NAMALWA (cell line): ENCODE measurements at regions not wholly inside any gene's neighbourhood (a gene's known extent, or its start where the extent isn't known, plus 50 kb on each side); places are given as distances from the start of the nearest gene placed in this dataset.

Experiments
- DNase-seq: peaks from one replicate; pipeline ENCODE4 v3.0.0-alpha.2; 2015; ENCODE audit warnings: low spot score

GRCh38 chr6:163802267-163802666 is 387.7 kb downstream of the QKI start:
- DNase-seq, result no peak

- no peak for DNase-seq
Observed at GRCh38 chr6:163797296-163797845, 382.9 kb downstream of the QKI start.

- no peak for DNase-seq
Observed at GRCh38 chr6:163793011-163793983, 378.8 kb downstream of the QKI start.

- no peak for DNase-seq
Observed at GRCh38 chr6:163790266-163790840, 375.8 kb downstream of the QKI start.

GRCh38 chr6:163789199-163789810 is 374.8 kb downstream of the QKI start:
- no peak for DNase-seq

GRCh38 chr6:163786995-163787671 is 372.6 kb downstream of the QKI start:
- no peak for DNase-seq

- no peak for DNase-seq
Observed at GRCh38 chr6:163782436-163783003, 368.0 kb downstream of the QKI start.

GRCh38 chr6:163780994-163781393 is 366.5 kb downstream of the QKI start:
- no peak for DNase-seq

GRCh38 chr6:163779727-163780284 is 365.3 kb downstream of the QKI start:
- no peak for DNase-seq

GRCh38 chr6:163777716-163778115 is 363.2 kb downstream of the QKI start:
- no peak for DNase-seq

- no peak for DNase-seq
Observed at GRCh38 chr6:163776906-163777686, 362.6 kb downstream of the QKI start.

GRCh38 chr6:163776196-163776905 is 361.8 kb downstream of the QKI start:
- DNase-seq, result no peak

GRCh38 chr6:163775313-163775712 is 360.8 kb downstream of the QKI start:
- no peak for DNase-seq

- no peak for DNase-seq
Observed at GRCh38 chr6:163774485-163774884, 360.0 kb downstream of the QKI start.

GRCh38 chr6:163773646-163774045 is 359.1 kb downstream of the QKI start:
- no peak for DNase-seq

- DNase-seq, result no peak
Observed at GRCh38 chr6:163772701-163773100, 358.2 kb downstream of the QKI start.

GRCh38 chr6:163771180-163771579 is 356.7 kb downstream of the QKI start:
- DNase-seq, result no peak

- DNase-seq, result no peak
Observed at GRCh38 chr6:163768905-163769304, 354.4 kb downstream of the QKI start.

GRCh38 chr6:163766936-163767335 is 352.4 kb downstream of the QKI start:
- DNase-seq, result no peak

- DNase-seq, result no peak
Observed at GRCh38 chr6:163765335-163765734, 350.8 kb downstream of the QKI start.
